Neuronal stem cell (in vitro differentiated cells): ENCODE measurements at regions not wholly inside any gene's neighbourhood (a gene's known extent, or its start where the extent isn't known, plus 50 kb on each side); places are given as distances from the start of the nearest gene placed in this dataset.
"Not testable (repeated sequence)": the region's sequence is repeated elsewhere in the genome, so short reads cannot be mapped to it uniquely, and the experiment has no call there.

ENCODE experiments used
- DNase-seq: peaks from one replicate; pipeline ENCODE4 v3.0.0-alpha.2; 2013; ENCODE audit warnings: low spot score
- H2AFZ ChIP-seq: one replicate; pipeline ENCODE4 v1.6.1; 2013; ENCODE audit warnings: mild to moderate bottlenecking, low read length, inconsistent platforms
- H2AK5ac ChIP-seq: 2 replicates; pipeline ENCODE4 v1.6.1; 2013; ENCODE audit warnings: low read depth, mild to moderate bottlenecking, inconsistent platforms, low read length, moderate library complexity, mixed read lengths
- H2BK120ac ChIP-seq: 2 replicates; pipeline ENCODE4 v1.6.1; 2013; ENCODE audit warnings: low read depth, mild to moderate bottlenecking, inconsistent platforms, low read length, moderate library complexity, mixed read lengths
- H2BK12ac ChIP-seq: one replicate; pipeline ENCODE4 v1.6.1; 2013; ENCODE audit warnings: low read length, inconsistent platforms
- H2BK15ac ChIP-seq: 2 replicates; pipeline ENCODE4 v1.6.1; 2013; ENCODE audit warnings: mild to moderate bottlenecking, low read length, inconsistent platforms, mixed read lengths
- H2BK5ac ChIP-seq: one replicate; pipeline ENCODE4 v1.6.1; 2013; ENCODE audit warnings: inconsistent platforms, mild to moderate bottlenecking, low read length, moderate library complexity
- H3K14ac ChIP-seq: one replicate; pipeline ENCODE4 v1.6.1; 2013; ENCODE audit warnings: low read length, inconsistent platforms
- H3K18ac ChIP-seq: 2 replicates; pipeline ENCODE4 v1.6.1; 2013; ENCODE audit warnings: low read length, inconsistent platforms
- H3K23ac ChIP-seq: 2 replicates; pipeline ENCODE4 v1.6.1; 2013; ENCODE audit warnings: low read depth, mild to moderate bottlenecking, mixed read lengths, low read length, inconsistent platforms; ENCODE audit not compliant: poor library complexity
- H3K27ac ChIP-seq: replicated peaks from 3 replicates; pipeline ENCODE4 v1.5.1; 2013; ENCODE audit warnings: low read length, inconsistent platforms
- H3K27me3 ChIP-seq, 3 experiments: 2 replicates each; pipeline ENCODE4 v1.6.1; 2013; ENCODE audit warnings: low read length in 3 of 3, mild to moderate bottlenecking in 2 of 3, inconsistent platforms in 1 of 3, low read depth in 1 of 3, mixed read lengths in 1 of 3, moderate library complexity in 1 of 3; ENCODE audit not compliant: control insufficient read depth in 3 of 3, insufficient read depth in 3 of 3
- H3K36me3 ChIP-seq, 2 donors: replicated peaks in 1 of 2; 2 replicates each; pipeline ENCODE4 v1.6.1; 2013; ENCODE audit warnings: low read length in 2 of 2; ENCODE audit not compliant: control insufficient read depth in 2 of 2, insufficient read depth in 2 of 2
- H3K4ac ChIP-seq: 2 replicates; pipeline ENCODE4 v1.6.1; 2013; ENCODE audit warnings: inconsistent platforms, mild to moderate bottlenecking, low read length, moderate library complexity
- H3K4me1 ChIP-seq, 2 donors: 1 replicate in 1 of 2; 2 replicates in 1 of 2; pipeline ENCODE4 v1.6.1; 2013; ENCODE audit warnings: low read length in 2 of 2, low read depth in 1 of 2; ENCODE audit not compliant: control insufficient read depth in 2 of 2, insufficient read depth in 1 of 2
- H3K4me2 ChIP-seq: one replicate; pipeline ENCODE4 v1.6.1; 2013; ENCODE audit warnings: mild to moderate bottlenecking, low read length, inconsistent platforms; ENCODE audit not compliant: insufficient read depth, poor library complexity, severe bottlenecking
- H3K4me3 ChIP-seq, 2 donors: 2 replicates each; pipeline ENCODE4 v1.5.1; 2013; ENCODE audit warnings: low read length in 2 of 2, mild to moderate bottlenecking in 2 of 2, inconsistent platforms in 1 of 2, moderate library complexity in 1 of 2
- H3K79me1 ChIP-seq: one replicate; pipeline ENCODE4 v1.6.1; 2013; ENCODE audit warnings: low read depth, mild to moderate bottlenecking, inconsistent platforms, low read length, moderate library complexity
- H3K9ac ChIP-seq: one replicate; pipeline ENCODE4 v1.6.1; 2013; ENCODE audit warnings: mild to moderate bottlenecking, low read depth, low read length, inconsistent platforms; ENCODE audit not compliant: poor library complexity
- H3K9me3 ChIP-seq, 2 donors: replicated peaks in 1 of 2; 2 replicates each; pipeline versions ENCODE3 to v1.6.1; 2013; ENCODE audit warnings: low read length in 2 of 2, mild to moderate bottlenecking in 2 of 2, inconsistent platforms in 1 of 2, low read depth in 1 of 2, mixed read lengths in 1 of 2, moderate library complexity in 1 of 2; ENCODE audit not compliant: control insufficient read depth in 2 of 2, insufficient read depth in 1 of 2
- H4K8ac ChIP-seq: one replicate; pipeline ENCODE4 v1.6.1; 2013; ENCODE audit warnings: low read depth, mild to moderate bottlenecking, inconsistent platforms, low read length, moderate library complexity
- H4K91ac ChIP-seq: one replicate; pipeline ENCODE4 v1.6.1; 2013; ENCODE audit warnings: low read length, low read depth, mild to moderate bottlenecking, inconsistent platforms; ENCODE audit not compliant: poor library complexity
- WGBS, 2 donors: extraction: QIAGEN DNeasy Blood & Tissue Kit; methylation state at CpG; one replicate each; pipeline ENCODE4 v1.1.7; 2013; ENCODE audit warnings: missing lambda C conversion rate in 2 of 2, mixed read lengths in 1 of 2; ENCODE audit not compliant: insufficient read length in 2 of 2, insufficient replicate concordance in 1 of 2; ENCODE audit errors: extremely low coverage in 2 of 2; 5-methylcytosine and 5-hydroxymethylcytosine counted together

GRCh38 chr17:22384461-22384800 is 692.1 kb downstream of the KCNJ18 start:
- H2AK5ac ChIP-seq, H2BK5ac ChIP-seq, H3K14ac ChIP-seq, H4K91ac ChIP-seq, H2AFZ ChIP-seq, DNase-seq, H4K8ac ChIP-seq, H3K4ac ChIP-seq, H3K9ac ChIP-seq, H3K23ac ChIP-seq, H3K27ac ChIP-seq, H3K4me2 ChIP-seq, H2BK12ac ChIP-seq, H2BK120ac ChIP-seq, H3K4me3 ChIP-seq, H3K27me3 ChIP-seq, H3K36me3 ChIP-seq, H3K18ac ChIP-seq, H2BK15ac ChIP-seq, H3K4me1 ChIP-seq, H3K9me3 ChIP-seq, H3K79me1 ChIP-seq: not testable (repeated sequence)
- WGBS, 2 donors: no CpG with 5 or more reads among the region's 19 CpGs

- H2BK120ac ChIP-seq, H2AK5ac ChIP-seq, H2BK15ac ChIP-seq, H3K27ac ChIP-seq, H3K14ac ChIP-seq, H3K9me3 ChIP-seq, H3K4me2 ChIP-seq, H3K23ac ChIP-seq, H3K27me3 ChIP-seq, H4K8ac ChIP-seq, H3K9ac ChIP-seq, H3K4me1 ChIP-seq, H3K4ac ChIP-seq, H2BK12ac ChIP-seq, H2AFZ ChIP-seq, H3K36me3 ChIP-seq, H4K91ac ChIP-seq, H3K79me1 ChIP-seq, H3K4me3 ChIP-seq, DNase-seq, H2BK5ac ChIP-seq, H3K18ac ChIP-seq: not testable (repeated sequence)
- no CpG with 5 or more reads among the region's 19 CpGs for WGBS, 2 donors
Observed at GRCh38 chr17:22398446-22398845, 706.1 kb downstream of the KCNJ18 start.

- not testable (repeated sequence) for H3K36me3 ChIP-seq, H3K27me3 ChIP-seq, H4K8ac ChIP-seq, H3K79me1 ChIP-seq, H2BK15ac ChIP-seq, H2BK5ac ChIP-seq, H3K9me3 ChIP-seq, H3K4me3 ChIP-seq, H3K23ac ChIP-seq, H2BK120ac ChIP-seq, H2BK12ac ChIP-seq, H2AFZ ChIP-seq, H3K18ac ChIP-seq, H3K4ac ChIP-seq, H3K9ac ChIP-seq, H3K4me2 ChIP-seq, H3K27ac ChIP-seq, H4K91ac ChIP-seq, H3K4me1 ChIP-seq, H3K14ac ChIP-seq, DNase-seq, H2AK5ac ChIP-seq
- WGBS, 2 donors: no CpG with 5 or more reads among the region's 40 CpGs
Observed at GRCh38 chr17:22399037-22399436, 706.7 kb downstream of the KCNJ18 start.

- H2AK5ac ChIP-seq, H3K79me1 ChIP-seq, H2BK12ac ChIP-seq, H3K14ac ChIP-seq, H2BK120ac ChIP-seq, H3K36me3 ChIP-seq, H3K9ac ChIP-seq, H3K27ac ChIP-seq, H3K9me3 ChIP-seq, H3K18ac ChIP-seq, H3K4me2 ChIP-seq, H2BK15ac ChIP-seq, H2AFZ ChIP-seq, H3K27me3 ChIP-seq, H3K4ac ChIP-seq, H2BK5ac ChIP-seq, H4K91ac ChIP-seq, H3K4me1 ChIP-seq, H4K8ac ChIP-seq, H3K23ac ChIP-seq, H3K4me3 ChIP-seq, DNase-seq: not testable (repeated sequence)
- no CpG with 5 or more reads among the region's 39 CpGs for WGBS, 2 donors
Observed at GRCh38 chr17:22405080-22405479, 712.8 kb downstream of the KCNJ18 start.
